Dermis microvascular lymphatic vessel endothelial cell (primary cell): ENCODE measurements at regions not wholly inside any gene's neighbourhood (a gene's known extent, or its start where the extent isn't known, plus 50 kb on each side); places are given as distances from the start of the nearest gene placed in this dataset.
A peak's percentile ranks its signal among the peaks of the same experiment; 100 is the strongest.
"Not testable (repeated sequence)": the region's sequence is repeated elsewhere in the genome, so short reads cannot be mapped to it uniquely, and the experiment has no call there.

Source experiments
- DNase-seq, 2 donors: peaks; one replicate each; pipeline versions ENCODE4 v3.0.0 to v3.0.0-alpha.2; 2010; ENCODE audit warnings: low read depth in 2 of 2

GRCh38 chr13:78139765-78140164, 221.1 kb upstream of the EDNRB start:
- no peak for DNase-seq

GRCh38 chr13:78138756-78139155, 220.1 kb upstream of the EDNRB start:
- no peak for DNase-seq

GRCh38 chr13:78137404-78138142, 218.9 kb upstream of the EDNRB start:
- DNase-seq, result peak; percentile 37 to 69

- DNase-seq, result no peak
Observed at GRCh38 chr13:78136966-78137365, 218.3 kb upstream of the EDNRB start.

GRCh38 chr13:78133511-78133910, 214.9 kb upstream of the EDNRB start:
- DNase-seq, result no peak

- peak in 1 of 2 donors; percentile 7 for DNase-seq
Observed at GRCh38 chr13:78131811-78132210, 213.2 kb upstream of the EDNRB start.

- no peak for DNase-seq
Observed at GRCh38 chr13:78131346-78131745, 212.7 kb upstream of the EDNRB start.

GRCh38 chr13:78129823-78130222, 211.2 kb upstream of the EDNRB start:
- no peak for DNase-seq

GRCh38 chr13:78129359-78129758, 210.7 kb upstream of the EDNRB start:
- no peak for DNase-seq

GRCh38 chr13:78121459-78122348, 203.1 kb upstream of the EDNRB start:
- DNase-seq, result peak; percentile 70 to 78

- no peak for DNase-seq
Observed at GRCh38 chr13:78121001-78121400, 202.4 kb upstream of the EDNRB start.

GRCh38 chr13:78120144-78120543, 201.5 kb upstream of the EDNRB start:
- not testable (repeated sequence) for DNase-seq

- not testable (repeated sequence) for DNase-seq
Observed at GRCh38 chr13:78117070-78117469, 198.4 kb upstream of the EDNRB start.

GRCh38 chr13:78105656-78106055, 187.0 kb upstream of the EDNRB start:
- DNase-seq, result no peak

GRCh38 chr13:78103936-78104335, 185.3 kb upstream of the EDNRB start:
- no peak for DNase-seq

- no peak for DNase-seq
Observed at GRCh38 chr13:78102741-78103140, 184.1 kb upstream of the EDNRB start.

GRCh38 chr13:78102121-78102677, 183.6 kb upstream of the EDNRB start:
- peak; percentile 74 to 95 for DNase-seq

GRCh38 chr13:78100486-78100885, 181.9 kb upstream of the EDNRB start:
- DNase-seq, result no peak

- DNase-seq, result peak; percentile 77 to 91
Observed at GRCh38 chr13:78098249-78098648, 179.6 kb upstream of the EDNRB start.

GRCh38 chr13:78096221-78096620, 177.6 kb upstream of the EDNRB start:
- no peak for DNase-seq

- DNase-seq, result no peak
Observed at GRCh38 chr13:78087966-78088678, 169.5 kb upstream of the EDNRB start.
